CD4-positive, alpha-beta T cell treated with Interleukin-6 for 4 hours (primary cell): ENCODE measurements at regions not wholly inside any gene's neighbourhood (a gene's known extent, or its start where the extent isn't known, plus 50 kb on each side); places are given as distances from the start of the nearest gene placed in this dataset.
A peak's percentile ranks its signal among the peaks of the same experiment; 100 is the strongest.

Experiments
- DNase-seq: peaks from one replicate; pipeline ENCODE4 v3.0.0-alpha.2; 2020; ENCODE audit warnings: mixed read lengths

DNA sequence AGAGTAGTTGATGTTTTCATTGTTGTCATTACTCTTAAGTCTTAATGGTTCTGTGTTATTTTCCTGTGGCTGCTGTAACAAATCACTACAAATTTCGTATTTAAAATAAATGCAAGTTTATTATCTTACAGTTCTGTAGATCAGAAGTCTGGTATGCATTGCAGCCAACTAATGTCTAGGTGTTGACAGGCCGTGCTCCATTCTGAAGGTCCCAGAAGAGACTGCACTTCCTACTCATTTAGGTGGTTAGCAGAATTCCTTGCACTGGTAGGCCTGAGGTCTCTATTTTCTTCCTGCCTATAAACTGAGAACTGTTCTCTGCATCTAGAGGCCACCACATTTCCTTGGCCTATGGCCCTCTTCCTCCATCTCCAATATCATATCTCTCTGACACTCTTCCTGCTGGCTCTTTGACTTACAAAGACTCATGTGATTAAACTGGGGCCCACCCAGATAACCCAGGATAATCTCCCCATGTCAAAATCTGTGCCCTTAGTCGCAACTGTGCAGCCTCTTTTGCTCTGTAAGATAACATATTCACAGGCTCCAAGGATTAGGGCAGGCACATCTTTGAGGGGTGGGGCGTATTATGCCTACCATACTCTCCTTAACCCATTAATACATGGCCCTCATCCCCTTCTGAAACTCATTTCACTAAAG, 468.4 kb downstream of the FOXO1 start:
- DNase-seq = no peak

DNA sequence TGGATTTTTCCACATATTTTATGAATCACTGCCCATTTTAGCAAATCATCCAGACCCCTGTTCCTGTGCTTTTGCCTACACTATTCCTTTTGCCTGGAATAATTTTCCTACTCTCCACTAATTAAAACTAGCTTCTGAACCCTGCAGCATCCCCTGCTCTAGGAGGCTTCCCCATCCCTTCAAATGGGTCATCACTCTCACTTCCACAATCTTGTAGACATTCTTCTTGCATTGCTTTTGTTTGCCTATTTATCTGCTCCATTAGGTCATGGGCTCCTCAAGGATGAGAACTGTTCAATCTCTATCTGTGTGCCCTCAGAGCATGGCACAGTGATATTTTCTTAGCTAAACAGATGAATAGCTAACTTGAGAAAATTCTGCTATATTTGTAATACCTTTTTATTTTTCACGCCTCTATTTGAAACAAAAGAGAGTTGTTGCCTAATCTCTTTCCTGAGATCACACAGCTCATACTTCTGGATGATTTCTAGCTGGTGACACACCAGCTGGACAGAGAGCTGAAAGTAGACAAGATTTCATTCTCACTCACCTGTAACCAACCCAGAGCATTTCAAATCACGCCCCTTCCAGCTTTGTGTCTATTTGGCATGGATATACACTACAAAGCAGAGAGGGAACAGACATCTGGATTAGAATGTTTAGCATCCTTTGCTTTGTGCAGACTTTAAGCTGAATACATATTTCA, 466.0 kb downstream of the FOXO1 start:
- DNase-seq = no peak

DNA sequence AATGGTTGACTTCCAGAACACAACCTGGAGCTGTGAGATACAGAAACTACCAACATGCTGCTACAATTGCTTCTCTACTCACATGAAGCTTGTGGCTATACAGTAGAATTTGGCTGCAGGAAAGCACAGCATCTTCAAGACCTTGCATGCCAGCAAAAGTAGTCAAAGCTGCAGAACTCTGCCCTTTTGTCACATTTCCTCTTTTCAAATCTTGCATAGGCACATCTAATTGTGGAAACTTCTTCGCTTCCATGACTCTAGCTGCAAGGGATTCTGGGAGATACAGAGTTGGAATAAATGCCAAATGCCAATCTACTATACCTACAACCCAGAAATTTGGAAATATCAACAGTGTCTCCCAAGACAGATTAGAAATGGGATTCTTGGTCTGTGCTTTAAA, 462.2 kb downstream of the FOXO1 start:
- DNase-seq = no peak

- DNase-seq = peak; percentile 21
Measured at GRCh38 chr13:40205771-40206240, 460.6 kb downstream of the FOXO1 start.

- DNase-seq = peak; percentile 72
Measured at GRCh38 chr13:40206241-40207000, 460.0 kb downstream of the FOXO1 start.

GRCh38 chr13:40207001-40207478, 459.4 kb downstream of the FOXO1 start:
- peak; percentile 46 for DNase-seq

DNA sequence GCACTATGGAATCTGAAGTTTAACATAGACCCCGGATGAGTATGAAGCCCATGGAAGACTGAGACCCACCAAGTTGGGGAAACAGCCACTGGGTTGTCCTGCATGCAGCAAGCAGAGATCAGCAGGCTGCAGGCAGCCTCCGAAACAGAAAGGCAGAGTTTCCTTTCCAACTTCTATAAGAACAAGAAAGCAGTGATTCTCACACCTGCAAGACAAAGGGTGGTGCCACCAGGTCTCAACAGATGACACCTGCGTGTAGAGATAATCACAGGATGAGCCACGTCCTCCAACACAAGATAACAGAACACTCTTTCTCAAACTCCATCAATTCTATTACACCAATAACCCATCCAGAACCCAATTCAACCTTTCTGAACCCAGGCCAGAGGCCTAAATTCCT, 457.9 kb downstream of the FOXO1 start:
- DNase-seq = peak; percentile 55

- DNase-seq = no peak
Measured at GRCh38 chr13:40210865-40211585, 455.4 kb downstream of the FOXO1 start.

- no peak for DNase-seq
Measured at GRCh38 chr13:40211586-40211968, 454.9 kb downstream of the FOXO1 start.

GRCh38 chr13:40213779-40214178, 452.7 kb downstream of the FOXO1 start:
- DNase-seq = no peak

- DNase-seq = no peak
Measured at GRCh38 chr13:40215311-40215710, 451.1 kb downstream of the FOXO1 start.

DNA sequence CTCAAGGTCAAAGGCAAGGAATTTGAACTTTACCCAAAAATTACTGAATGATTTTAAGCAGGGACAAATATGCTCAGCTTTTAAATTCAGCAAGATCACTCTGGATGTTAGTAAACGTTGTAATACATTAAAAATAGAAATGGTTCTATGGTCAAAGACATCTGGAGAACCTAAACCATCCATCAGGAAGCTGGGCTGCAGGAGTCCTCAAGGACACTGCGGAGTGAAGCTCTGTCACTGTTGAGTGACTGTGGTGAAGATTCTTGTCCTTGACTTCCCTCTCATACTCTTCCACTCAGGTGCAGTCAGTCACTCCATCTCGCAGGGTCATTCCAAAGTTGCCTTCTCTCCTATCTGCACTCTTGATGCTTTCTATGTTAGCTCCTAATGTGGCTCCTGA, 450.7 kb downstream of the FOXO1 start:
- no peak for DNase-seq

DNA sequence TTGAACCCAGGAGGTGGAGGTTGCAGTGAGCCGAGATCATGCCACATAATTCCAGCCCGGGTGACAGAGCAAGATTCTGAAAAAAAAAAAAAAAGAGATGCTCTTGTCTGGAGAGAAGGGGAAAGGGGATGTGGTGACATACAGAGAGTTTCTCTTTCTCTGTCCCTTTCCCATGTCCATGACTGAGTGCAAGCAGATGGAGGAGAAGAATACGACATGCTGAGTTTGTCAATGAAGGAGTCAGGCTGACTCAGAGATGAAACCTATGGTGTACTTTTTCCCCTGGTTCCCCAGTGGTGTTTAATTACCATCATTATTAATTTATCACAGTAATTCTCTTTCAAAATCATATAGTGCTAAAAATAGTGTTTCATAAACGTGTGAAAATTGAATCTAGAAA, 448.8 kb downstream of the FOXO1 start:
- no peak for DNase-seq

DNA sequence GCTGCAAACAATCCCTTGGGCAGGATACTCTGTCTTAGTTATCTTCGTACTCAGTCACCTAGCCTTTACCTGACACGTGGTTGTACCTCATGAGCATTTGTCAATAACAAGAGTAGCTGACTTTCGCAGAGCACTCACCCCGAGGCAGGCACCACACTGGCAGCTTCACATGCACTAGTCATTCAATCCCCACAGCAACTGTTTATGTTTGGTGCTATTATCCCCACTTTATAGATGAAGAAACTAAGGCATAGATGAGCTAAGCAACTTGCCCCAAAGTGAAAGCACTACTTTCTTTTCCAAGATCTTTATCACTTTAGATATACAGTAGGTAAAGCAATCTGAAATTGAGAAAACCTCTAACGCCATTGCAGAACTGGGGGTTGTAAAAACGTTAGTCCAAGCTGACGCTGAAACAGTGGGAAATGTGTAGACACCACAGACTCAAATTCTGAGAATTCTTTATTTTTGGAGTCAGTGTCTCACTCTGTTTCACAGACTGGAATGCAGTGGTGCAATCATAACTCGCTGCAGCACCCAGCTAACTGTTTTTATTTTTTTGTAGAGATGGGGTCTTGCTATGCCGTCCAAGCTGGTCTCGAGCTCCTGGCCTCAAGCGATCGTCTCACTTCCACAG, 446.0 kb downstream of the FOXO1 start:
- peak; percentile 43 for DNase-seq

GRCh38 chr13:40221131-40221459, 445.3 kb downstream of the FOXO1 start:
- DNase-seq = no peak

DNA sequence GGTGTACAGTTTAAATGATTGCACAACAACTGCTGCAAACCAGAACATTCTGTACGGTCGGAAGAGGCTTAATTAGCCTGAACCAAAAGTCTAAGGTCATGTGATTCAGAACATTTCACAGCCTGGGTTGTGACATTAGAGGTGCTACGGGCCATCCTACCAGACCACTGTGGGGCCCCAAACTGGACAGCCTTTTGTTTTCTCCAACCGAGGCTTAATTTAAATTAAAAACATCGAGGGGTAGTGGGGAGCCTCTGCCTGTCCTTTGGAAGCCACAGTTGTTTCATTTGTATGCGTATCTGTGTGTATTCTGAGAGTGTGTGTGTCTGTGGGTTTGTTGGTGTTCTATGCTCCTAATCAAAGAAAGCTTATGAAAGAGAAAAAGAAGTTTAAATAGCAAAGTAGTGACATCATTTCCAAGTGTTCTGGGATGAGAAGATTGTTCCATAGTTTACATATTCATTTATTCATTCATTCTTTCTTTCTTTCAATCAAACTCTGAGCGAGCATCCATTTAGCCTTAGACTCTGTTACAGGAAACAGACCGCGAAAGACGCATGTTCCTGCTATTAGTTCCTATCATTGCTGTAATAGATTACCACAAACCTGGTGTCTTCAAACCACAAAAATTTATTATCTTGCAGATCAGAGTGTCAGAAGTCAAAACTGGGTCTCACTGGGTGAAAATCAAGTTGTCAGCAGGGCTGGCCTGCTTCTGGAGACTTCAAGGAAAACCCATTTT, 444.8 kb downstream of the FOXO1 start:
- DNase-seq = peak; percentile 58

DNA sequence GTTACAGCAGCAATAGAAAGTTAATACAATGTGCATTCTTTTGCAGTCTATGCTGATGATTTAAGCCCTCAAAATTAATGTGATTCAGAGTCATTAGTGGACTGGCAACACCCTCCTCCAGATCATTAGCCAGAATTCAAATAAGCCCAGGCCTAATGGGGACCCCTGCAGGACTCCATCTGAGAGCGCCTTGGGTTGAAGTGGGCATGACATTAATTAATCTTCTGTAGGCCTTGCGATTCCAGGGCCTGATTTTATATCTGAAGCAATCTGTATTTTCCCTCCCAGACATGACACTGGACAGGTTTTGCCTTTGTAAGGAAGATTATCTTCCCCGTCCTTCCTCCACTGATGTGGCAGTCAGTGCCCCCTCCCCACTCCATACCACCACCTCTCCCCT, 442.9 kb downstream of the FOXO1 start:
- DNase-seq = no peak

DNA sequence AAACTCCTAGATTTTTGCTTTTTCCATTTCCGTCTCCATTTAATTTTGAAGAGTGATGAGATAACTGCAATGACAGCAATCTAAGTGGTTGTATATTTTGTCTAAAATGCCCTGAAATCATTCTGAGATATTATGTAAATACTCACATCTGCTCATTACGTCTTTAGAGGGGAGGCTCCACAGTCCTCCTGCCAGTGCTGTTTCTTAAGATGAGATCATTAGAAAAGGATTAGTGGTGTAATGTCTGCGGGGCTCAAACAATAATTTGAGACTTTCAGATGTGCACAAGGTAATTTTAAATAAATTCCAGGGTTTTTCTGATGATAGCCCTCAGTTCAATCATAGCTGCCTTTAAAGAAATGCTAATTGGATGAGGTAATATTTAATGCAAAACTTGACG, 437.9 kb downstream of the FOXO1 start:
- no peak for DNase-seq

DNA sequence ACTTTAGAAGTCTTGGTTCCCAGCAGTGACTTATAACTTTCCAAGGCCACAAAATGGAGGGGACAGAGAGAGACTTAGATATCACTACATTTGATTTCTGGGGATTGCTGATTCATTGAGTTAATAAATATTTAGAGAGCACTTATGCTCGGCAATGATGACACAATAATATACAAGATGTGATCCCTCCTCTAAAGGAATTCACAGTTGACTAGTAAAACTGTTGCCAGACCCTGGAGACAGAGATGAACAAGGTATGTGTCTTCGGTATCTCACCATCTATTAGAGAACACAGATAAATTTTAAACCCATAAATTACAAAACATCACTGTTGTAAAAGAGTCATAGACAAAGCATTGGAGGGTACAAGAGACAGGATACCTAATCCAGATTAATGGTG, 437.5 kb downstream of the FOXO1 start:
- no peak for DNase-seq

DNA sequence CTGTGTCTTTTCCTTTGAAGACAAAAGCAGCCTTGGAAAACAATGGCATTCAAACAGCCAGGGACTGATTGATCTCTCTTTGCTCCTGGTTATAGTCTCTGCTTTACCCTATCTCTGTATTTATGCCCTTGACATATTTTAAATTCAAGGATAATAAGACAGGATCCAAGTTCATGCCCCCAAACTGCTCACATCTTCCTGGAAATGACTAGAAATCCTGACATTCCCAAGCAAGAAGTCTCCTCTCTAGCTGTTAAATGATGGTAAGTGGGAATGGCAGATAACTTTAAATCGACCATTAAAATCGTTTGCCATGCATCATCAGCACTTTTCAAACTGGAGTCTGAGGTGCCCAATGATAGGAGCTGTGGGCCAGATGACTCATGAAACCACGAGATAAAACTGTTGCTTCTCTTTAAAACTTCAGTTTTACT, 435.6 kb downstream of the FOXO1 start:
- peak; percentile 19 for DNase-seq

- DNase-seq = no peak
Measured at GRCh38 chr13:40231311-40231710, 435.1 kb downstream of the FOXO1 start.

GRCh38 chr13:40231751-40232150, 434.7 kb downstream of the FOXO1 start:
- DNase-seq = no peak
